HG02840 (cell line): ENCODE measurements at regions not wholly inside any gene's neighbourhood (a gene's known extent, or its start where the extent isn't known, plus 50 kb on each side); places are given as distances from the start of the nearest gene placed in this dataset.
"Not testable (repeated sequence)": the region's sequence is repeated elsewhere in the genome, so short reads cannot be mapped to it uniquely, and the experiment has no call there.

Experiments used
- ATAC-seq: cut with Tn5 transposase; IDR thresholded peaks from one replicate; pipeline ENCODE4 v1.9.1; 2021; ENCODE audit warnings: mild to moderate bottlenecking, moderate library complexity, moderate number of reproducible peaks; ENCODE audit not compliant: unreplicated experiment, low FRiP score

- ATAC-seq, result no peak
Observed at GRCh38 chr5:106314221-106314824, 1356.4 kb downstream of the EFNA5 start.

GRCh38 chr5:106312360-106312759 lies 1358.4 kb downstream of the EFNA5 start:
- no peak for ATAC-seq

DNA sequence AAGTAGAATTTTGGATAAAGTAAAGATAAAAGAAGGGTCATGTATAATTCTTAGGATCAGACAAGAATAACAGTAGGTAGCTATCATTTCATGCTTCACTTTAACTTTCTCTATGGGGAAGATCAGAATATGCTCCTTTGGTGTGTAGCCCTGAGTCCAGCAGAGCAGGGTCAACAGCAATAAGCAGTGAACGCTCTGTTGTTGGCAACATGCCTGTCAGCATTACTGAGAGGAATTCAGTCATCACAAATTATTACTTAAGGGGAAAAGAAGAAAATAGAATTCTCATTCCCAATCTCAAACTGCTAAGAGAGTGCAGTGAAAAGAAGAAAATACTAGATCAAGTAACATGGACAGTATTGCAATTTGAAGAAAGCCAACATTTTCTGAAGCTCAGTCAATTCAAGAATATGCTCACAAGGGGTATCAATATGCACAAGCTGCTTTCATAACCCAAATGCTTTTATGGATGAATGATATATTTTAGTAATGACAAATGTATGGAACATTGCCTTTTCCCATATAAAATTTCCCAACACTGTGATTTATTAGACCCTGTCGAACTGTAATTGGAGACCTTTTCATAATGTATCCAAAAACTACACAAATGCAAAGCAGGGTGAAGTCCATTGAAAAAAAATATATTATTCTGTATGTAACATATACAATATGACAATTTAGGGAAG lies 1359.4 kb downstream of the EFNA5 start:
- ATAC-seq, result no peak

DNA sequence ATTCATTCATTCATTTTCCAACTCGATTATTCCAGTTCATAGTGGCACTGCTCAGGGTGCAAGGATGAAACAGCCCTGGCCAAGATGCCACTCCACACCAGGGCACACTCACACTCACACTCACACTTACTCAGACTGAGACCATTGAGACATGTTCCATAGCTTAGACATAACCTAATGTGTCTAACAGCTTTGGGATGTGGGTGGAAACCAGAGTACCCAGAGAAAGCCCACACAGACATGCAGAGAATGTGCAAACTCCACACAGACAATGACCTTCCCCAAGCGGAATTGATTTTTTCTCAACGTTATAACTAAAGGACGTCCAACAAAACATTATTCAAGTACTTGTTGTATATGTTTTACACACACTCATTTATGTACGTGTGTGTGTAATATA lies 1363.5 kb downstream of the EFNA5 start:
- ATAC-seq, result no peak

GRCh38 chr5:106306313-106307028 lies 1364.3 kb downstream of the EFNA5 start:
- no peak for ATAC-seq

GRCh38 chr5:106303911-106304310 lies 1366.8 kb downstream of the EFNA5 start:
- ATAC-seq, result no peak

- no peak for ATAC-seq
Observed at GRCh38 chr5:106292654-106293053, 1378.1 kb downstream of the EFNA5 start.

- ATAC-seq, result no peak
Observed at GRCh38 chr5:106290841-106291240, 1379.9 kb downstream of the EFNA5 start.

DNA sequence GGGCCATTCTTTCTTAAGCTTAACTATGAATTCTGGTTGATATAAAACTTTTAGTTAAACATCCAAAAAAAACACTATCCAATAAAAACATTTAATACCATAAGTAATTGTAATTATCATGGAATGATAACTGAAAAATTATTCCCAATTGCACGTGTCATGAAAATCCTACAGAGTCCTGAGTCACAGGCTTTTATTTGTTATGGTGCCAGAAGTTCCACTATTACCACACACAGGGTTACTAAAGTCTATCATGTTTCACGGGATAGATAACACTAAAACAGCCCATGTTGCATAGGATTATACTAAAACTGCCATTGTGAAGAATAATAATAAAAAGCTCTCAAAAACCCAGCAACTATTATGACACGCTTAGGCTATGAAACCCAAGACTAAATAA lies 1381.8 kb downstream of the EFNA5 start:
- ATAC-seq, result no peak

GRCh38 chr5:106277540-106278096 lies 1393.1 kb downstream of the EFNA5 start:
- no peak for ATAC-seq

DNA sequence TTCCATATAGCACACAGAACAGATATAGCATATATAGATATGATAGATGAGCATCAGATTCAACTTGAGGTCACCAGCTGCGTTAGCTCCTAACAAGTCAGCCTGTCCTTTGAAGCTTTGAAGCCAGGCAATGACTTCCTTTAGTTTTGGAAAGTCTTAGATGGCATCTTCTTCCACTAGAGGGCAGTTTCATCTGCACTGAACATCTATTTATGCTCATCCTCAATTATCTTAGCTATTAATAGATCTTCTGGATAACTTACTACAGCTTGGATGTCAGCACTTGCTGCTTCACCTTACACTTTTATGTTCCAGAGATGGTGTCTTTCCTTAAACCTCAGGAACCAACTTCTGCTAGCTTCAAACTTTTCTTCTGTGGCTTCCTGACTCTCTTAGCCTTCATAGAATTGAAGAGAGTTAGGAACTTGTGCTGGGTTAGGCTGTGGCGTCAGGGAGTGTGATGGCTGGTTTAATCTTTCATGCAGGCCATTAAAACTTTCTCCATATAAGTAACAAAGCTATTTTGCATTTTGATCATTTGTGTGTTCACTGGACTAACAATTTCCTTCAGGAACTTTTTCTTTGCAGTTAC lies 1401.4 kb downstream of the EFNA5 start:
- no peak for ATAC-seq

GRCh38 chr5:106267256-106267655 lies 1403.5 kb downstream of the EFNA5 start:
- ATAC-seq, result no peak

- no peak for ATAC-seq
Observed at GRCh38 chr5:106262395-106262794, 1408.3 kb downstream of the EFNA5 start.

DNA sequence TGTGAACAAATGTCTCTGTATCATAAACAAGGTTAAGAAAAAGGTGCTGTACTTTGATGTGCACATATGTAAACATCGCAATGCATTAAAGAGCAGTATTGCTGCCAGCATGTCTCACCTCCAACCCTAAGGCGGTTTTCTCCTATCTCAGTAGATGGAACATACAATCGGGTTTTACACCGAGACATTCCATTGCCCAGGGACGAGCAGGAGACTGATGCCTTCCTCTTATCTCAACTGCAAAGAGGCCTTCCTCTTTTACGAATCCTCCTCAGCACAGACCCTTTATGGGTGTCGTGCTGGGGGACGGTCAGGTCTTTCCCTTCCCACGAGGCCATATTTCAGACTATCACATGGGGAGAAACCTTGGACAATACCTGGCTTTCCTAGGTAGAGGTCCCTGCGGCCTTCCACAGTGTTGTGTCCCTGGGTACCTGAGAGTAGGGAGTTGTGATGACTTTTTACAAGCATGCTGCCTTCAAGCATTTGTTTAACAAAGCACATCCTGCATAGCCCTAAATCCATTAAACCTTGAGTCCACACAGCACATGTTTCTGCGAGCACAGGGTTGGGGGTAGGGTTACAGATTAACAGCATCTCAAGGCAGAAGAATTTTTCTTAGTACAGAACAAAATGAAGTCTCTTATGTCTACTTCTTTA lies 1411.2 kb downstream of the EFNA5 start:
- ATAC-seq, result not testable (repeated sequence)

- no peak for ATAC-seq
Observed at GRCh38 chr5:106258591-106259125, 1412.1 kb downstream of the EFNA5 start.

DNA sequence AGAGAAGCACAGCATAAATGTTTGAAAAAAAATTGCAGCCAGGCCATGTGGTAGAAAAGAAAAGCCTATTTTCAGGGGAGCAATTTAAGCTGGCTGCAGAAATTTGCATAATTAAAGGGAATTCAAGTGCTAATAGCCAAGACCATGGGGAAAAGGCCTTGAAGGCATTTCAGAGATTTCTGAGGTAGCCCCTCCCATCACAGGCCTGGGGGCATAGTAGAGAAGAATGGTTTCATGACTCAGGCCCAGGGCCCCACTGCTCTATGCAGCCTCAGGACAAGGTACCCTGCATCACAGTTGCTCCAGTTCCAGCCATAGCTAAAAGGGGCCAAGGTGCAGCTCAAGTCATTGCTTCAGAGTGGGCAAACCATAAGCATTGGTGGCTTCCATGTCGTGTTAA lies 1416.0 kb downstream of the EFNA5 start:
- no peak for ATAC-seq

DNA sequence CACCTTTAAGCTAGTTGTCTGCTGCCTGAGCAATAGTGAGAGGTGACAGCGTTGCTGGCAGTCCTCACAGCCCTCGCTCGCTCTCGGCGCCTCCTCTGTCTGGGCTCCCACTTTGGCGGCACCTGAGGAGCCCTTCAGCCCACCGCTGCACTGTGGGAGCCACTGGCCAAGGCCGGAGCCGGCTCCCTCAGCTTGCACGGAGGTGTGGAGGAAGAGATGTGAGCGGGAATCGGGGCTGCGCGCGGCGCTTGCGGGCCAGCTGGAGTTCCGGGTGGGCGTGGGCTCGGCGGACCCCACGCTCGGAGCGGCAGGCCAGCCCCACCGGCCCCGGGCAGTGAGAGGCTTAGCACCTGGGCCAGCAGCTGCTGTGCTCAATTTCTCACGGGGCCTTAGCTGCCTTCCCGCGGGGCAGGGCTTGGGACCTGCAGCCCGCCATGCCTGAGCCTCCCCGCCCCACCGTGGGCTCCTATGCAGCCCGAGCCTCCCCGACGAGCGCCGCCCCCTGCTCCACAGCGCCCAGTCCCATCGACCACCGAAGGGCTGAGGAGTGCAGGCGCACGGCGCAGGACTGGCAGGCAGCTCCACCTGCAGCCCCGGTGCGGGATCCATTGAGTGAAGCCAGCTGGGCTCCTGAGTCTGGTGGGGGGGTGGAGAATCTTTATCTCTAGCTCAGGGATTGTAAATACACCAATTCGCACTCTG lies 1424.5 kb downstream of the EFNA5 start:
- not testable (repeated sequence) for ATAC-seq

- no peak for ATAC-seq
Observed at GRCh38 chr5:106241409-106241808, 1429.3 kb downstream of the EFNA5 start.

GRCh38 chr5:106205916-106206571 lies 1464.7 kb downstream of the EFNA5 start:
- no peak for ATAC-seq
